IMR-90 (cell line): ENCODE measurements at regions not wholly inside any gene's neighbourhood (a gene's known extent, or its start where the extent isn't known, plus 50 kb on each side); places are given as distances from the start of the nearest gene placed in this dataset.

Experiments
- ATAC-seq: fragments of 200-7000 bp; cut with Tn5 transposase; 2 replicates; pipeline ENCODE4 v1.9.1; 2020; ENCODE audit warnings: low read depth, mild to moderate bottlenecking, moderate library complexity
- BruUV-seq: library from RNA; stranded (reverse); fragments of 400-500 nt; replicated peaks from 2 replicates; lab custom pipeline; 2021; lab: Mats Ljungman, UMichigan
- CTCF ChIA-PET: fragments of 300-600 bp; formaldehyde crosslinking; extraction: SDS; loops from one replicate; lab custom pipeline; 2021; ENCODE audit warnings: antibody characterized with exemption; lab: Yijun Ruan, JAX
- POLR2A ChIA-PET: fragments of 300-600 bp; sonication (Branson Sonifier 250); formaldehyde crosslinking; loops from one replicate; lab custom pipeline; 2022; ENCODE audit warnings: antibody characterized with exemption; ENCODE audit not compliant: unreplicated experiment; lab: Charles Lee
- DNase-seq: peaks from one replicate; pipeline ENCODE4 v3.0.0; 2013
- H2AFZ ChIP-seq: replicated peaks from 2 replicates; pipeline ENCODE3; 2013; ENCODE audit warnings: low read length, mild to moderate bottlenecking; ENCODE audit not compliant: poor library complexity
- H2AK5ac ChIP-seq: 2 replicates; pipeline ENCODE4 v1.6.1; 2013; ENCODE audit warnings: low read depth, low read length, inconsistent platforms
- H2AK9ac ChIP-seq: replicated peaks from 2 replicates; pipeline ENCODE3; 2013; ENCODE audit warnings: mild to moderate bottlenecking, low read depth, low read length, moderate library complexity; ENCODE audit not compliant: poor library complexity
- H2BK120ac ChIP-seq: 2 replicates; pipeline ENCODE4 v1.6.1; 2013; ENCODE audit warnings: low read depth, low read length, inconsistent platforms
- H2BK15ac ChIP-seq: 3 replicates; pipeline ENCODE4 v1.6.1; 2013; ENCODE audit warnings: low read depth, low read length, inconsistent platforms
- H2BK20ac ChIP-seq: 2 replicates; pipeline ENCODE4 v1.6.1; 2013; ENCODE audit warnings: low read depth, mild to moderate bottlenecking, inconsistent platforms, low read length, moderate library complexity
- H2BK5ac ChIP-seq: 2 replicates; pipeline ENCODE4 v1.6.1; 2013; ENCODE audit warnings: mild to moderate bottlenecking, low read depth, low read length, inconsistent platforms; ENCODE audit not compliant: poor library complexity, severe bottlenecking
- H3K14ac ChIP-seq: replicated peaks from 2 replicates; pipeline ENCODE4 v1.6.1; 2013; ENCODE audit warnings: low read depth, low read length, inconsistent platforms
- H3K18ac ChIP-seq: 2 replicates; pipeline ENCODE4 v1.6.1; 2013; ENCODE audit warnings: low read depth, low read length, control low read depth
- H3K23ac ChIP-seq: 2 replicates; pipeline ENCODE4 v1.6.1; 2013; ENCODE audit warnings: low read depth, low read length, inconsistent platforms
- H3K27ac ChIP-seq: 2 replicates; pipeline ENCODE4 v1.5.1; 2013; ENCODE audit warnings: mild to moderate bottlenecking, control low read depth, low read length; ENCODE audit not compliant: insufficient read depth
- H3K27me3 ChIP-seq: 2 replicates; pipeline ENCODE4 v1.6.1; 2013; ENCODE audit warnings: low read length; ENCODE audit not compliant: control insufficient read depth, insufficient read depth
- H3K36me3 ChIP-seq: 2 replicates; pipeline ENCODE4 v1.6.1; 2013; ENCODE audit warnings: low read length, mixed read lengths; ENCODE audit not compliant: control insufficient read depth, insufficient read depth
- H3K4ac ChIP-seq: 2 replicates; pipeline ENCODE4 v1.6.1; 2013; ENCODE audit warnings: low read depth, low read length, inconsistent platforms
- H3K4me1 ChIP-seq: 2 replicates; pipeline ENCODE4 v1.6.1; 2013; ENCODE audit warnings: low read length, mixed read lengths; ENCODE audit not compliant: control insufficient read depth, insufficient read depth
- H3K4me2 ChIP-seq: 2 replicates; pipeline ENCODE4 v1.6.1; 2013; ENCODE audit warnings: low read depth, mild to moderate bottlenecking, control low read depth, low read length, moderate library complexity
- H3K4me3 ChIP-seq: 2 replicates; pipeline ENCODE4 v1.5.1; 2013; ENCODE audit warnings: low read depth, mild to moderate bottlenecking, control low read depth, low read length, moderate library complexity; ENCODE audit not compliant: insufficient read depth
- H3K56ac ChIP-seq: 2 replicates; pipeline ENCODE4 v1.6.1; 2013; ENCODE audit warnings: low read length, inconsistent platforms; ENCODE audit not compliant: insufficient read depth; ENCODE audit errors: extremely low read depth
- H3K79me1 ChIP-seq, 2 experiments: 2 replicates each; pipeline ENCODE4 v1.6.1; 2013; ENCODE audit warnings: low read length in 2 of 2, inconsistent platforms in 1 of 2, low read depth in 1 of 2
- H3K9ac ChIP-seq: 2 replicates; pipeline ENCODE4 v1.6.1; 2013; ENCODE audit warnings: low read depth, low read length, control low read depth
- H3K9me1 ChIP-seq: 2 replicates; pipeline ENCODE4 v1.6.1; 2013; ENCODE audit warnings: low read length, inconsistent platforms; ENCODE audit not compliant: insufficient read depth
- H3K9me3 ChIP-seq: 2 replicates; pipeline ENCODE4 v1.6.1; 2013; ENCODE audit warnings: low read length; ENCODE audit not compliant: control insufficient read depth, insufficient read depth
- H4K20me1 ChIP-seq: 2 replicates; pipeline ENCODE4 v1.6.1; 2013; ENCODE audit warnings: low read length, inconsistent platforms; ENCODE audit not compliant: insufficient read depth
- H4K5ac ChIP-seq: 2 replicates; pipeline ENCODE4 v1.6.1; 2013; ENCODE audit warnings: mild to moderate bottlenecking, low read depth, low read length, control low read depth
- H4K8ac ChIP-seq, 2 experiments: 2 replicates each; pipeline ENCODE4 v1.6.1; 2013; ENCODE audit warnings: low read depth in 2 of 2, low read length in 2 of 2, control low read depth in 1 of 2, inconsistent platforms in 1 of 2
- H4K91ac ChIP-seq: 2 replicates; pipeline ENCODE4 v1.6.1; 2013; ENCODE audit warnings: low read depth, low read length, inconsistent platforms; ENCODE audit not compliant: insufficient read depth
- BHLHE40 ChIP-seq: fragments of 150-350 bp; IDR thresholded peaks from 2 replicates; pipeline ENCODE4 v1.6.1; 2016; ENCODE audit warnings: mild to moderate bottlenecking, low read depth, low read length
- CEBPB ChIP-seq: IDR thresholded peaks from 2 replicates; pipeline ENCODE4 v1.6.1; 2012; ENCODE audit warnings: low read depth, low read length, improper control_type of control experiment
- CHD1 ChIP-seq: IDR thresholded peaks from 2 replicates; pipeline ENCODE4 v1.6.1; 2012; ENCODE audit warnings: low read depth, low read length, improper control_type of control experiment
- CTCF ChIP-seq: conservative IDR thresholded peaks from 2 replicates; pipeline ENCODE4 v1.5.1; 2012; ENCODE audit warnings: mild to moderate bottlenecking, low read depth, low read length, improper control_type of control experiment
- FOS ChIP-seq: fragments of 150-350 bp; IDR thresholded peaks from 2 replicates; pipeline ENCODE4 v1.6.1; 2016; ENCODE audit warnings: low read depth, low read length
- MAFK ChIP-seq: IDR thresholded peaks from 2 replicates; pipeline ENCODE4 v1.6.1; 2012; ENCODE audit warnings: low read depth, low read length, improper control_type of control experiment
- MAZ ChIP-seq: IDR thresholded peaks from 2 replicates; pipeline ENCODE4 v1.6.1; 2012; ENCODE audit warnings: low read depth, mild to moderate bottlenecking, low read length, improper control_type of control experiment, moderate library complexity, borderline replicate concordance
- MXI1 ChIP-seq: IDR thresholded peaks from 2 replicates; pipeline ENCODE4 v1.6.1; 2012; ENCODE audit warnings: low read depth, mild to moderate bottlenecking, low read length, moderate library complexity, borderline replicate concordance
- NFE2L2 ChIP-seq: fragments of 150-350 bp; IDR thresholded peaks from 2 replicates; pipeline ENCODE4 v1.6.1; 2016; ENCODE audit warnings: low read depth, mild to moderate bottlenecking, low read length
- POLR2A ChIP-seq: IDR thresholded peaks from 2 replicates; pipeline ENCODE4 v1.6.1; 2012; ENCODE audit warnings: mild to moderate bottlenecking, low read depth, low read length
- RAD21 ChIP-seq: IDR thresholded peaks from 2 replicates; pipeline ENCODE4 v1.6.1; 2012; ENCODE audit warnings: low read length, improper control_type of control experiment
- RCOR1 ChIP-seq: IDR thresholded peaks from 2 replicates; pipeline ENCODE4 v1.6.1; 2012; ENCODE audit warnings: mild to moderate bottlenecking, low read length, improper control_type of control experiment; ENCODE audit not compliant: insufficient replicate concordance
- RFX5 ChIP-seq: IDR thresholded peaks from 2 replicates; pipeline ENCODE4 v1.8.0; 2012; ENCODE audit warnings: low read depth, mild to moderate bottlenecking, low read length, moderate library complexity
- SMC3 ChIP-seq: fragments of 150-350 bp; IDR thresholded peaks from 2 replicates; pipeline ENCODE4 v1.6.1; 2016; ENCODE audit warnings: low read depth, mild to moderate bottlenecking, antibody characterized with exemption, low read length, moderate library complexity
- WGBS, 2 experiments: methylation state at CpG; one replicate each; pipeline versions ENCODE4 v1.1.5 to v1.1.7; 2013; ENCODE audit warnings: missing lambda C conversion rate in 2 of 2; ENCODE audit not compliant: insufficient read length in 1 of 2; ENCODE audit errors: extremely low coverage in 2 of 2; 5-methylcytosine and 5-hydroxymethylcytosine counted together
- dilution Hi-C: fragments of 300-500 bp; cut with HindIII; formaldehyde crosslinking; loops from one replicate; pipeline ENCODE4 v1.14.3; 2018; ENCODE audit warnings: low sequenced_read_pairs; ENCODE audit not compliant: unreplicated experiment
- in situ Hi-C: fragments of 300-500 bp; cut with MboI; formaldehyde crosslinking; loops from 3 replicates; pipeline ENCODE4 v1.14.3; 2019; ENCODE audit warnings: low sequenced_read_pairs, inconsistent platforms, mixed read lengths
- intact Hi-C: fragments of 100-400 bp; cut with micrococcal nuclease; formaldehyde crosslinking; loops from 2 replicates; pipeline ENCODE4 v1.10.0; 2022
- TF ChIP-seq, protein P1 (sequence below): fragments of 150-350 bp; IDR thresholded peaks from 2 replicates; pipeline ENCODE4 v1.6.1; 2017; ENCODE audit warnings: mild to moderate bottlenecking, antibody characterized with exemption, low read length, low read depth
- TF ChIP-seq, protein P2 (sequence below): fragments of 150-350 bp; IDR thresholded peaks from 2 replicates; pipeline ENCODE4 v1.6.1; 2016; ENCODE audit warnings: low read depth, mild to moderate bottlenecking, low read length, moderate library complexity, borderline replicate concordance

DNA sequence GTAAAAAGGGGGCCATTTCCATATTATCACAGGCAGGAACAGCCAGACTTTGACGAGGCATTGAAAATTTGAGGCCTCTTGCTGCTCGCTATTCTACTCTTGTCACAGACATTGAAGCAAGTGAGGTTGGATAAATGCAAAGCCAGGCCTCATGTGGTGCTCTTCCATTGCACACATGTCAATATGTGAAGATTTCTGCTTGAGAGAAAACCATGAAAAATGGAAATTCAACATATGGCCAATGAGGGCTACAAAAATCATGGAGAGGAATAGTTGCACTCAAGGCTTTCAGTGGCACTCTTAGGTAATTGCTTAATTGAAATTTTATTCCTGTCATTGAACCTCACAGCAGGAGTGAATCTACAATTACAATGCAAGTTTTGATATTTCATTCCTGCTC lies 185.6 kb upstream of the MBNL1 start:
- Histone ChIP-seq H3K79me1 (no peaks in the 10 kb centered on the region), H4K91ac (no peak overlapping the region), H2BK20ac (no peak overlapping the region), H2AK5ac (no peak overlapping the region), H3K14ac (no peak overlapping the region), H2AFZ (no peak overlapping the region), H3K27ac (no peak overlapping the region), H3K18ac (no peak overlapping the region), H3K4me3 (no peak overlapping the region), H3K4me2 (no peak overlapping the region), H4K5ac (no peak overlapping the region), H2BK15ac (no peak overlapping the region), H4K20me1 (no peaks in the 10 kb centered on the region), H3K9ac (no peak overlapping the region), H4K8ac (no peak overlapping the region), H3K23ac (no peak overlapping the region), H3K9me1 (no peaks in the 10 kb centered on the region), H2BK120ac (no peak overlapping the region), H3K4me1 (no peaks in the 10 kb centered on the region), H3K56ac (no peak overlapping the region), H3K27me3 (no peaks in the 10 kb centered on the region), H3K4ac (no peak overlapping the region), H3K36me3 (no peaks in the 10 kb centered on the region), H2AK9ac (no peak overlapping the region), H2BK5ac (no peak overlapping the region), H3K9me3 (no peaks in the 10 kb centered on the region; the same call in 1 of the 2 replicates)
- WGBS, 2 experiments: no CpG with 5 or more reads among the region's 2 CpGs
- BruUV-seq: no TSS peak
- TF ChIP-seq MAFK (no peak), RFX5 (no peak), FOS (no peak), MAZ (no peak), RCOR1 (no peak), POLR2A (no peak), MXI1 (no peak), NFE2L2 (no peak), CTCF (no peak), RAD21 (no peak), SMC3 (no peak), BHLHE40 (no peak), CHD1 (no peak), CEBPB (no peak)
- TF ChIP-seq, protein P1, sequence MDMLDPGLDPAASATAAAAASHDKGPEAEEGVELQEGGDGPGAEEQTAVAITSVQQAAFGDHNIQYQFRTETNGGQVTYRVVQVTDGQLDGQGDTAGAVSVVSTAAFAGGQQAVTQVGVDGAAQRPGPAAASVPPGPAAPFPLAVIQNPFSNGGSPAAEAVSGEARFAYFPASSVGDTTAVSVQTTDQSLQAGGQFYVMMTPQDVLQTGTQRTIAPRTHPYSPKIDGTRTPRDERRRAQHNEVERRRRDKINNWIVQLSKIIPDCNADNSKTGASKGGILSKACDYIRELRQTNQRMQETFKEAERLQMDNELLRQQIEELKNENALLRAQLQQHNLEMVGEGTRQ: no peak
- TF ChIP-seq, protein P2, sequence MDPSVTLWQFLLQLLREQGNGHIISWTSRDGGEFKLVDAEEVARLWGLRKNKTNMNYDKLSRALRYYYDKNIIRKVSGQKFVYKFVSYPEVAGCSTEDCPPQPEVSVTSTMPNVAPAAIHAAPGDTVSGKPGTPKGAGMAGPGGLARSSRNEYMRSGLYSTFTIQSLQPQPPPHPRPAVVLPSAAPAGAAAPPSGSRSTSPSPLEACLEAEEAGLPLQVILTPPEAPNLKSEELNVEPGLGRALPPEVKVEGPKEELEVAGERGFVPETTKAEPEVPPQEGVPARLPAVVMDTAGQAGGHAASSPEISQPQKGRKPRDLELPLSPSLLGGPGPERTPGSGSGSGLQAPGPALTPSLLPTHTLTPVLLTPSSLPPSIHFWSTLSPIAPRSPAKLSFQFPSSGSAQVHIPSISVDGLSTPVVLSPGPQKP: no peak
- DNase-seq: no peak
- intact Hi-C loops: no loop called here
- CTCF ChIA-PET: interaction anchor here (0.6 to 0.8 kb wide), 2 partner anchors 11 to 68 kb away, joined by 3 to 4 read pairs; no protein-coding TSS in a partner anchor
- ATAC-seq: no peak
- dilution Hi-C loops: no loop called here
- POLR2A ChIA-PET: no interaction called here
- in situ Hi-C loops: no loop called here
